Retinal pigment epithelial cell (primary cell): ENCODE measurements at regions not wholly inside any gene's neighbourhood (a gene's known extent, or its start where the extent isn't known, plus 50 kb on each side); places are given as distances from the start of the nearest gene placed in this dataset.

Experiments used
- DNase-seq: peaks from one replicate; pipeline ENCODE4 v3.0.0-alpha.2; 2010; ENCODE audit warnings: low read depth
- H3K4me3 ChIP-seq: 2 replicates; pipeline ENCODE4 v1.5.1; 2011; ENCODE audit warnings: mild to moderate bottlenecking, low read length, control low read depth, moderate library complexity
- TF ChIP-seq, protein P1 (sequence below): conservative IDR thresholded peaks from 2 replicates; pipeline ENCODE4 v1.5.1; 2011; ENCODE audit warnings: low read depth, low read length, control low read depth, inconsistent platforms

DNA sequence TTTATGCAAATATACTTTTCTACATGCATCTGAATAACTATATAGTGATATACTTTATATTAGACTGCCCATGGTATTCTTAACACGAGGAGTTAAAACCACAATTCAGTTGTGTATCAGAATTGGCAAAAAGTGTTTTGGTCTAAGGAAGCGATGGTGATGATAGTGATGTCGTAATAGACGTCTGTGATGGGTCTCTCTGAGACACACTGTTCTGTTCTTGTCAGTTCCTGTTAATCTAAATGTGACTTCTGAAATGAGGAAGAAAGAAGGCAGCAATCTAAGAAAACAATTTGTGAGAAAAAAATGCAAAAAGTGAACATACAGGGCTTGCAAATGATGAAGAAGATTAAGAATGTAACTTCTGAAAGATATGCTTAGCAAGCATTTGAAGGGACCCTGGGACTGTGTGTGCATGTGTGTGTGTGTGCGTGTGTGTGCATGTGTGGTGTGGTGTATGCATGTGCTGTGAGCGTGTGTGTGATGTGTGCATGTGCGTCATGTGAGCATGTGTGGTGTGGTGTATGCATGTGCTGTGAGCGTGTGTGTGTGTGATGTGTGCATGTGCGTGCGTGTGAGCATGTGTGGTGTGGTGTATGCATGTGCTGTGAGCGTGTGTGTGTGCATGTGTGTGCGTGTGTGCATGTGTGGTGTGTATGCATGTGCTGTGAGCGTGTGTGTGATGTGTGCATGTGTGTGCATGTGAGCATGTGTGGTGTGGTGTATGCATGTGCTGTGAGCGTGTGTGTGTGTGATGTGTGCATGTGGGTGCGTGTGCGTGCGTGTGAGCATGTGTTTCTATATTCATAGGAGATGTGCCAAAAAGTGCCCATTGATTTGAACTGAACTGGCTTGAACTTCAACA, 131.8 kb downstream of the IRS2 start:
- TF ChIP-seq, protein P1, sequence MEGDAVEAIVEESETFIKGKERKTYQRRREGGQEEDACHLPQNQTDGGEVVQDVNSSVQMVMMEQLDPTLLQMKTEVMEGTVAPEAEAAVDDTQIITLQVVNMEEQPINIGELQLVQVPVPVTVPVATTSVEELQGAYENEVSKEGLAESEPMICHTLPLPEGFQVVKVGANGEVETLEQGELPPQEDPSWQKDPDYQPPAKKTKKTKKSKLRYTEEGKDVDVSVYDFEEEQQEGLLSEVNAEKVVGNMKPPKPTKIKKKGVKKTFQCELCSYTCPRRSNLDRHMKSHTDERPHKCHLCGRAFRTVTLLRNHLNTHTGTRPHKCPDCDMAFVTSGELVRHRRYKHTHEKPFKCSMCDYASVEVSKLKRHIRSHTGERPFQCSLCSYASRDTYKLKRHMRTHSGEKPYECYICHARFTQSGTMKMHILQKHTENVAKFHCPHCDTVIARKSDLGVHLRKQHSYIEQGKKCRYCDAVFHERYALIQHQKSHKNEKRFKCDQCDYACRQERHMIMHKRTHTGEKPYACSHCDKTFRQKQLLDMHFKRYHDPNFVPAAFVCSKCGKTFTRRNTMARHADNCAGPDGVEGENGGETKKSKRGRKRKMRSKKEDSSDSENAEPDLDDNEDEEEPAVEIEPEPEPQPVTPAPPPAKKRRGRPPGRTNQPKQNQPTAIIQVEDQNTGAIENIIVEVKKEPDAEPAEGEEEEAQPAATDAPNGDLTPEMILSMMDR = no peak
- DNase-seq = no peak
- no peak overlapping the region for H3K4me3 ChIP-seq

DNA sequence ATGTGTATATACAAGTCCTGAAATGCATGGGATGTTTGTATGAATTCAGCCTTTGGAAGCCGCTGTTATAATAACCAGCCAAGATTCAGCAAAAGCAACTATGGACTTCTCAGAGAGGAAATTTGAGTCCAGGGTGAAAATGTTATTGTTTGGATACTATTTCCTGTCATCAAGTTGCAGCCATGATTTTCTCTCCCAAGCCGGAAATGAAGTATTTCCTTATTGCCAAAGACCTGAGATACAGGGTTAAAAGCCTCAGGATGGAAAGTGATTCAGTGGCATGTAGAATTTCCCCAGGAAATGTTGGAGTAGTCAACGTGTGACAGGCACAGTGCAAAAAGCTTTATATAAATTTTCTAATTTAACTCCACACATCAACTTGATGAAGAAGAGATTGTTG, 133.9 kb downstream of the IRS2 start:
- H3K4me3 ChIP-seq = no peak overlapping the region
- DNase-seq = no peak
- TF ChIP-seq, protein P1 = no peak

DNA sequence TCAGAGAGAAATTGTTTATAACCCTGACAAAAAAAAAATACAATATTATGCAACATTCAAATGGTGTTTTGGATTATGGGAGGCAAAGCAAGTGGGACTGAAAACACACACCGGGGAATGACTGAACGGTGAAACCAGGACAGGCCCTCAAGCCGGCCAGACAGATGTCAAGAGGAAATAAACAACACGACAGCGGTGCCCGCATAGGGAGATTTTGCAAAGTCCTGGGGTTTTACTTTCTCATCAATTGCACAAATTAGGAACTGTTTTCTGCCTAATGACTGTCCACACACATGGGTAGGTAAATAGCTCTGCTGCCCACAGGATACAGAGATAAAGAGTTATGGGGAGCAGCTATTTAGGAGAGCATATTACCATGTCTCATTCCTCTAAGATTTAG, 134.5 kb downstream of the IRS2 start:
- TF ChIP-seq, protein P1 = no peak
- H3K4me3 ChIP-seq = no peak overlapping the region
- no peak for DNase-seq

DNA sequence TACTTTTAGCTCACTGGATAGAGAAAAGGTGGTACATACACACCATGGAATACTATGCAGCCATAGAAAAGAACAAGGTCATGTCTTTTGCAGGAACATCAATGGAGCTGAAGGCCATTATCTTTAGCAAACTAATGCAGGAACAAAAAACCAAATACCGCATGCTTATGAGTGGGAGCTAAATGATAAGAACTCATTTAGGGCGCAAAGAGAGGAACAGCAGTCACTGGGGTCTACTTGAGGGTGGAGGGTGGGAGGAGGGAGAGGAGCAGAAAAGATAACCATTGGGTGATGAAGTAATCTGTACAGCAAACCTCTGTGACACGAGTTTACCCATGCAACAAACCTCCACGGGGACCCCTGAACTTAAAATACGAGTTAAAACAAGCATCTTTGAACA, 135.1 kb downstream of the IRS2 start:
- TF ChIP-seq, protein P1 = no peak
- no peak for DNase-seq
- no peak overlapping the region for H3K4me3 ChIP-seq

DNA sequence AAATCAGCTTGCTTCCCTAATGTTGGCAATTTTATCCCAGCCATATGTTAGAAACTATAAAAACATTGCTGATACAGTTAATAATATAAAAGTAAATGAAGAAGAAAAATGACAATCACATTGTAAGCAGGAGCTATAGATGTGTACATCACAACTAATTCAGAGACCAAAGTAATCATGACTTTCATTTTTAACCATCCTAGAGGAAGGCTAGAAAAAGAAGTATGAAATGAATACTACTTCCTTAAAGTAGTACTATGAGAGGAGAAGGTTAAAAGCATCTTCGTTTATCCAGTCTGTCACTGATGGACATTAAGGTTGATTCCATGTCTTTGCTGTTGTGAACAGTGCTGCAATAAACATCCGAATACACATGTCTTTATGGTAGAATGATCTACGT, 135.5 kb downstream of the IRS2 start:
- H3K4me3 ChIP-seq = no peak overlapping the region
- DNase-seq = no peak
- TF ChIP-seq, protein P1 = no peak

DNA sequence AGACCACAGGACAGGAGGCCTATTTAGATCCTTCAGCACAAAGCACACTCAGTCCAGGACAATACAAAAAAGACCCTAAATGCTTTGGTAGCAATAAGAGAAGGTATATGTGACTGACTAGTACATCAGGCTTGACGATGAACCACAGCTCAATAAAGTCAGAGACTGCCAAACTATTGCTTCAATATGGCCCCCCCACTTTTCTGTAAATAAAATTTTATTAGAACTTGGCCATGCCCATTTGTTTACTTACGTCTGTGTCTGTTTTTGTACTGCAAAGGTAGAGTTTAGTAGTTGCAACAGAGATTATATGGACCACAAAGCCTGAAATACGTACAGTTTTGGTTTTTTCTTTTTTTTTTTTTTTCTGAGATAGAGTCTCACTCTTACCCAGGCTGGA, 136.7 kb downstream of the IRS2 start:
- H3K4me3 ChIP-seq = no peak overlapping the region
- DNase-seq = no peak
- TF ChIP-seq, protein P1 = no peak

DNA sequence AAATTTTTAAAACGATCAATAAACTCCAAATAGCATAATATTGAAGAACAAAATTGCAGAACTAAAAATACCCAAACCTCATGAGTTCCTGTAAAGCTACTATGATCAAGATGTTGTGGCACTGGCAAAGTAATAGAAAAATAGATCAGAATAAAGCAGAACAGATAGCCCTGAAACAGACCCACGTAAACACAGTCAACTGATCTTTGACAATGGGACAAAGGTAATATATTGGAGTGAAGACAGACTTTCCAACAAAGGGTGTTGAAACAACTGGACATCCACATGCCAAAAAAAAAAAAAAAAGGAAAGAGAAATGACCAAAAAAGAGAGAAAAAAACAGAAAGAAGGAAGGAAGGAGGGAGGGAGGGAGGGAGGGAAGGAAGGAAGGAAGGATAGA, 138.7 kb downstream of the IRS2 start:
- DNase-seq = no peak
- H3K4me3 ChIP-seq = no peak overlapping the region
- TF ChIP-seq, protein P1 = no peak
